Calu3 (cell line): ENCODE measurements at regions not wholly inside any gene's neighbourhood (a gene's known extent, or its start where the extent isn't known, plus 50 kb on each side); places are given as distances from the start of the nearest gene placed in this dataset.
"Not testable (repeated sequence)": the region's sequence is repeated elsewhere in the genome, so short reads cannot be mapped to it uniquely, and the experiment has no call there.

Experiments used
- BruUV-seq: library from RNA; stranded (reverse); fragments of 400-500 nt; replicated peaks from 2 replicates; lab custom pipeline; 2021; lab: Mats Ljungman, UMichigan
- CTCF ChIA-PET: fragments of 300-600 bp; sonication (Branson Sonifier 250); formaldehyde crosslinking; loops from one replicate; lab custom pipeline; 2022; ENCODE audit warnings: antibody characterized with exemption; lab: Charles Lee
- DNase-seq: peaks from one replicate; pipeline ENCODE4 v3.0.0; 2022
- H3K27ac Mint-ChIP-seq: one replicate; pipeline ENCODE4 v1.8.0; 2022; ENCODE audit warnings: mixed read lengths; ENCODE audit not compliant: unreplicated experiment
- H3K27me3 Mint-ChIP-seq: one replicate; pipeline ENCODE4 v1.8.0; 2022; ENCODE audit warnings: mixed read lengths; ENCODE audit not compliant: unreplicated experiment
- H3K36me3 Mint-ChIP-seq: one replicate; pipeline ENCODE4 v1.8.0; 2022; ENCODE audit warnings: mild to moderate bottlenecking, moderate library complexity, mixed read lengths; ENCODE audit not compliant: insufficient read depth, unreplicated experiment
- H3K4me1 Mint-ChIP-seq: one replicate; pipeline ENCODE4 v1.8.0; 2022; ENCODE audit warnings: mild to moderate bottlenecking, low read depth, mixed read lengths; ENCODE audit not compliant: unreplicated experiment
- H3K4me3 Mint-ChIP-seq: one replicate; pipeline ENCODE4 v1.8.0; 2022; ENCODE audit warnings: mild to moderate bottlenecking, low read depth, moderate library complexity, mixed read lengths; ENCODE audit not compliant: unreplicated experiment
- H3K9me3 Mint-ChIP-seq: one replicate; pipeline ENCODE4 v1.8.0; 2022; ENCODE audit warnings: low read depth, mixed read lengths; ENCODE audit not compliant: unreplicated experiment
- CTCF ChIP-seq: fragments of 200-600 bp; IDR thresholded peaks from one replicate; pipeline ENCODE4 v1.8.0; 2022; ENCODE audit warnings: antibody characterized with exemption; ENCODE audit not compliant: unreplicated experiment
- intact Hi-C: fragments of 100-400 bp; cut with micrococcal nuclease; formaldehyde crosslinking; loops from one replicate; pipeline ENCODE4 v1.10.0; 2022; ENCODE audit not compliant: unreplicated experiment

GRCh38 chr6:169115632-169116031 is 138.0 kb downstream of the THBS2 start:
- intact Hi-C loops: no loop called here
- Mint-ChIP-seq H3K36me3 (no peaks in the 10 kb centered on the region), H3K9me3 (no peaks in the 10 kb centered on the region), H3K27me3 (no peaks in the 10 kb centered on the region), H3K4me3 (no peak overlapping the region), H3K4me1 (no peaks in the 10 kb centered on the region), H3K27ac (no peak overlapping the region)
- no peak for TF ChIP-seq CTCF
- BruUV-seq: no TSS peak
- no peak for DNase-seq
- CTCF ChIA-PET: no interaction called here

- H3K4me3 Mint-ChIP-seq, H3K9me3 Mint-ChIP-seq, H3K27me3 Mint-ChIP-seq, CTCF ChIA-PET, H3K4me1 Mint-ChIP-seq, intact Hi-C loops, BruUV-seq, H3K36me3 Mint-ChIP-seq, H3K27ac Mint-ChIP-seq, DNase-seq: not testable (repeated sequence)
These were observed 139.0 kb downstream of the THBS2 start for GRCh38 chr6:169114632-169115031.

GRCh38 chr6:169112483-169113320 is 140.9 kb downstream of the THBS2 start:
- CTCF ChIA-PET: no interaction called here
- no peaks in the 10 kb centered on the region for H3K36me3 Mint-ChIP-seq
- TF ChIP-seq CTCF: no peak
- no peak overlapping the region for H3K4me3 Mint-ChIP-seq
- BruUV-seq: no TSS peak
- no peaks in the 10 kb centered on the region for H3K4me1 Mint-ChIP-seq
- no peak for DNase-seq
- peaks cover 8% of the 10 kb centered on the region for H3K9me3 Mint-ChIP-seq
- intact Hi-C loops: no loop called here
- H3K27me3 Mint-ChIP-seq: no peaks in the 10 kb centered on the region
- H3K27ac Mint-ChIP-seq: no peak overlapping the region

GRCh38 chr6:169111203-169111602 is 142.4 kb downstream of the THBS2 start:
- H3K27me3 Mint-ChIP-seq: no peaks in the 10 kb centered on the region
- no peaks in the 10 kb centered on the region for H3K36me3 Mint-ChIP-seq
- peaks cover 14% of the 10 kb centered on the region for H3K9me3 Mint-ChIP-seq
- H3K4me3 Mint-ChIP-seq: no peak overlapping the region
- BruUV-seq: no TSS peak
- no peak for TF ChIP-seq CTCF
- DNase-seq: no peak
- H3K4me1 Mint-ChIP-seq: no peaks in the 10 kb centered on the region
- intact Hi-C loops: no loop called here
- H3K27ac Mint-ChIP-seq: no peak overlapping the region
- CTCF ChIA-PET: no interaction called here
